ENCODE measurements at regions not wholly inside any gene's neighbourhood (a gene's known extent, or its start where the extent isn't known, plus 50 kb on each side); places are given as distances from the start of the nearest gene placed in this dataset.

GRCh38 chr20:57965441-57965840 lies 255.6 kb upstream of the PMEPA1 start:
- no peak for DNase-seq (ENCODE audit: low read depth in 1 of 2, low spot score in 1 of 2)
- Histone ChIP-seq H3K4me3 (replicated peaks; ENCODE audit: insufficient read depth, low read length) (no peak overlapping the region), H3K27ac (replicated peaks) (no peak overlapping the region), H3K27me3 (ENCODE audit: insufficient read depth, poor library complexity, severe bottlenecking) (no peaks in the 10 kb centered on the region)
- TF ChIP-seq CTCF (IDR thresholded peaks at IDR 0.05; ENCODE audit: insufficient read depth, low read length), result no peak
- no peak for TF ChIP-seq GABPA (IDR thresholded peaks at IDR 0.05; ENCODE audit: low read depth)
- TF ChIP-seq SPI1 (IDR thresholded peaks at IDR 0.05; ENCODE audit: borderline replicate concordance, low read depth), result no peak
- TF ChIP-seq REST (IDR thresholded peaks at IDR 0.05; ENCODE audit: insufficient replicate concordance, low read depth), result no peak
- TF ChIP-seq POLR2AphosphoS5 (IDR thresholded peaks at IDR 0.05; ENCODE audit: low read depth), result no peak

GRCh38 chr20:57964011-57964862 lies 254.4 kb upstream of the PMEPA1 start:
- Histone ChIP-seq H3K27ac (replicated peaks) (no peak overlapping the region), H3K4me3 (replicated peaks; ENCODE audit: insufficient read depth, low read length) (no peak overlapping the region), H3K27me3 (ENCODE audit: insufficient read depth, poor library complexity, severe bottlenecking) (no peaks in the 10 kb centered on the region)
- no peak for DNase-seq (ENCODE audit: low read depth in 1 of 2, low spot score in 1 of 2)
- TF ChIP-seq POLR2AphosphoS5 (IDR thresholded peaks at IDR 0.05; ENCODE audit: low read depth), result no peak
- no peak for TF ChIP-seq REST (IDR thresholded peaks at IDR 0.05; ENCODE audit: insufficient replicate concordance, low read depth)
- no peak for TF ChIP-seq GABPA (IDR thresholded peaks at IDR 0.05; ENCODE audit: low read depth)
- no peak for TF ChIP-seq SPI1 (IDR thresholded peaks at IDR 0.05; ENCODE audit: borderline replicate concordance, low read depth)
- TF ChIP-seq CTCF (IDR thresholded peaks at IDR 0.05; ENCODE audit: insufficient read depth, low read length), result no peak

DNA sequence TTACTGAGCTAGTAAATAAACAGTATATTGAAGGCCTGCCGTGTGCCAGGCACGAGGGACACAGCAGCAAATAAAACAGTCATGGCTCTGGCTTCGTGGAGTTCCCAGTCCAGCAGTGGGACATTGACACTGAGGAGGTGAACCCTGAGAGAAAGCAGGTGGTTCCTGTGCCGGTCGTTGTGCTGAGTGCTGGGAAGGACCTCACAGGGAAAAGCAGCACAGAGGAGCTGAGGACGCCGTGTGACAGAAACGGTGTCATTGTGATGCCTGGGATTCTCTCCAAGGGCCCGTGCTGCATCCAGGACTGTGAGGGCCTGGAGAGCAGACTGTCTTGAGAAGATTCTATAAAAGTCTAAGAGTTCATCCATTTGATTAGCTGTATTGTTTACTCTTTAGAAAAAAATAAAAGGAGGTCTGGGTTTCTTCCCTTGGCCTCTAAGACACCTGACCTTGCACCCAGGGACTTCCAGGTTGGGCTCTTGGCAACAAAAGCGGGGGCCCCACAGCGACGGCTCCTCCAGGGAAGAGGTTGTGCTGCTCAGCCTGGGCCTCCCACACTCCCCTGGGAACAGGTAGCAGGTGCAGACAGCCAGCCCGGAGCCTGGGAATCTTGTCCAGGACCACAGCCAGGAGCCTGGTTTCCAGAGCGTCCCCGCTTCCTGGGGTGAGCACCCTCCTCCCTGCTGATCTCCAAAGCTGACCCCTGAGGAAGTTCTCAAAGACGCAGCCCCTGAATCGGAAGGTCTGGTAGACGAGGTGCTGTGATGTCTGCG lies 251.2 kb upstream of the PMEPA1 start:
- no peak for TF ChIP-seq POLR2AphosphoS5 (IDR thresholded peaks at IDR 0.05; ENCODE audit: low read depth)
- TF ChIP-seq CTCF (IDR thresholded peaks at IDR 0.05; ENCODE audit: insufficient read depth, low read length), result no peak
- no peak for TF ChIP-seq GABPA (IDR thresholded peaks at IDR 0.05; ENCODE audit: low read depth)
- no peak for TF ChIP-seq REST (IDR thresholded peaks at IDR 0.05; ENCODE audit: insufficient replicate concordance, low read depth)
- Histone ChIP-seq H3K27ac (replicated peaks) (no peak overlapping the region), H3K4me3 (replicated peaks; ENCODE audit: insufficient read depth, low read length) (no peak overlapping the region), H3K27me3 (ENCODE audit: insufficient read depth, poor library complexity, severe bottlenecking) (no peaks in the 10 kb centered on the region)
- no peak for DNase-seq (ENCODE audit: low read depth in 1 of 2, low spot score in 1 of 2)
